Cardiac muscle cell (in vitro differentiated cells and primary cell): ENCODE measurements at regions not wholly inside any gene's neighbourhood (a gene's known extent, or its start where the extent isn't known, plus 50 kb on each side); places are given as distances from the start of the nearest gene placed in this dataset.

Source experiments
- DNase-seq, 2 donors: peaks; one replicate each; pipeline versions ENCODE4 v3.0.0 to v3.0.0-alpha.2; 2010 to 2017; ENCODE audit warnings: low read depth in 1 of 2, low spot score in 1 of 2
- H3K27ac ChIP-seq: fragments of 200-600 bp; sonication (generic); 2 replicates; pipeline ENCODE4 v1.5.1; 2016
- H3K27me3 ChIP-seq: fragments of 200-600 bp; sonication (generic); 2 replicates; pipeline ENCODE4 v1.6.0; 2016; ENCODE audit warnings: control low read depth
- H3K36me3 ChIP-seq: fragments of 200-600 bp; sonication (generic); 2 replicates; pipeline ENCODE4 v1.5.1; 2016; ENCODE audit warnings: control low read depth
- H3K4me1 ChIP-seq: fragments of 200-600 bp; sonication (generic); 2 replicates; pipeline ENCODE4 v1.8.1; 2017; ENCODE audit warnings: low read depth, mild to moderate bottlenecking, mixed run types
- H3K4me3 ChIP-seq: fragments of 200-600 bp; sonication (generic); 2 replicates; pipeline ENCODE4 v1.5.1; 2016; ENCODE audit warnings: mild to moderate bottlenecking
- H3K9me3 ChIP-seq: fragments of 200-600 bp; sonication (generic); 2 replicates; pipeline ENCODE4 v1.5.1; 2017; ENCODE audit warnings: low read depth, mild to moderate bottlenecking, control low read depth
- TF ChIP-seq, protein P1 (sequence below): IDR thresholded peaks from 2 replicates; pipeline ENCODE4 v1.5.1; 2012; ENCODE audit warnings: low read depth, mild to moderate bottlenecking, low read length

DNA sequence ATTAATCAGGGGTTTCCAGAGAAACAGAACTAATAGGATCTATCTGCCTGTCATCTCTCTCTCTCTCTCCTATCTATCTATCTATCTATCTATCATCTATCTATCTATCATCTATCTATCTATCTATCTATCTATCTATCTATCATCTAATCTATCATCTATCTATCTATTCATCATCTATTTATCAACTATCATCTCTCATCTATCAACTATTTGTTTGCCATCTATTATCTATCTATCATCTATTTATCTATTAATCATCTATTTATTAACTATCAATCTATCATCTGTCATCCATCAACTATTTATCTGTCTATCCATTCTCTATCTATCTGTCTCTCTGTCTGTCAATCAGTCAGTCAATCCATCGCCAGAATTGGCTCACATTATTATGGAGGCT lies 70.0 kb upstream of the MRPS6 start:
- no peaks in the 10 kb centered on the region for H3K9me3 ChIP-seq
- DNase-seq, result no peak
- H3K27ac ChIP-seq, result no peak overlapping the region
- no peaks in the 10 kb centered on the region for H3K36me3 ChIP-seq
- TF ChIP-seq, protein P1, sequence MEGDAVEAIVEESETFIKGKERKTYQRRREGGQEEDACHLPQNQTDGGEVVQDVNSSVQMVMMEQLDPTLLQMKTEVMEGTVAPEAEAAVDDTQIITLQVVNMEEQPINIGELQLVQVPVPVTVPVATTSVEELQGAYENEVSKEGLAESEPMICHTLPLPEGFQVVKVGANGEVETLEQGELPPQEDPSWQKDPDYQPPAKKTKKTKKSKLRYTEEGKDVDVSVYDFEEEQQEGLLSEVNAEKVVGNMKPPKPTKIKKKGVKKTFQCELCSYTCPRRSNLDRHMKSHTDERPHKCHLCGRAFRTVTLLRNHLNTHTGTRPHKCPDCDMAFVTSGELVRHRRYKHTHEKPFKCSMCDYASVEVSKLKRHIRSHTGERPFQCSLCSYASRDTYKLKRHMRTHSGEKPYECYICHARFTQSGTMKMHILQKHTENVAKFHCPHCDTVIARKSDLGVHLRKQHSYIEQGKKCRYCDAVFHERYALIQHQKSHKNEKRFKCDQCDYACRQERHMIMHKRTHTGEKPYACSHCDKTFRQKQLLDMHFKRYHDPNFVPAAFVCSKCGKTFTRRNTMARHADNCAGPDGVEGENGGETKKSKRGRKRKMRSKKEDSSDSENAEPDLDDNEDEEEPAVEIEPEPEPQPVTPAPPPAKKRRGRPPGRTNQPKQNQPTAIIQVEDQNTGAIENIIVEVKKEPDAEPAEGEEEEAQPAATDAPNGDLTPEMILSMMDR, result no peak
- no peaks in the 10 kb centered on the region for H3K27me3 ChIP-seq
- H3K4me3 ChIP-seq, result no peak overlapping the region
- H3K4me1 ChIP-seq, result no peaks in the 10 kb centered on the region

- TF ChIP-seq, protein P1, result no peak
- no peak for DNase-seq
- H3K27ac ChIP-seq, result no peak overlapping the region
- H3K27me3 ChIP-seq, result no peaks in the 10 kb centered on the region
- no peak overlapping the region for H3K4me3 ChIP-seq
- no peaks in the 10 kb centered on the region for H3K9me3 ChIP-seq
- no peaks in the 10 kb centered on the region for H3K4me1 ChIP-seq
- no peaks in the 10 kb centered on the region for H3K36me3 ChIP-seq
Measured at GRCh38 chr21:34000375-34000774, 73.0 kb upstream of the MRPS6 start.

DNA sequence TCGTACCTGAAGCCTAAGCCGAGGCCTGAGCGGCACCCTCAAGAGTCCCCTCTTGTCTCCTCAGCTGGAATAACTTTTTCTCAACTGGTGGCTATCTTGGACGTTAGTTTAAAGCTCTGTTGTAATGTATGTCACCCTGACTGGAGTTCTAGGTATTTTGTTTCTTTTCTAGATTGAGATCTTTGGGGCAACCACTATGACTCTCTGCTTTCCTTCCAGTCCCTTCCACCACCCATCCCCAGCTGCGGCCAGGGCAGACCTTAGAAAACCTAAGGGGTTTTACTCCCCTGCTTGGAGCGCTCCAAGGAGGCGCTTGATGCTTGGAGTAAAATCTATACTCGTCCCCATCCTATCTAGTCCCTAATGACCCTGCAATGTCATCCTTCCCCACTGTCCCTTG lies 74.6 kb upstream of the MRPS6 start:
- H3K36me3 ChIP-seq, result no peaks in the 10 kb centered on the region
- H3K9me3 ChIP-seq, result no peaks in the 10 kb centered on the region
- H3K27ac ChIP-seq, result no peak overlapping the region
- DNase-seq, result no peak
- H3K4me1 ChIP-seq, result no peaks in the 10 kb centered on the region
- H3K4me3 ChIP-seq, result no peak overlapping the region
- H3K27me3 ChIP-seq, result no peaks in the 10 kb centered on the region
- TF ChIP-seq, protein P1, result no peak

DNA sequence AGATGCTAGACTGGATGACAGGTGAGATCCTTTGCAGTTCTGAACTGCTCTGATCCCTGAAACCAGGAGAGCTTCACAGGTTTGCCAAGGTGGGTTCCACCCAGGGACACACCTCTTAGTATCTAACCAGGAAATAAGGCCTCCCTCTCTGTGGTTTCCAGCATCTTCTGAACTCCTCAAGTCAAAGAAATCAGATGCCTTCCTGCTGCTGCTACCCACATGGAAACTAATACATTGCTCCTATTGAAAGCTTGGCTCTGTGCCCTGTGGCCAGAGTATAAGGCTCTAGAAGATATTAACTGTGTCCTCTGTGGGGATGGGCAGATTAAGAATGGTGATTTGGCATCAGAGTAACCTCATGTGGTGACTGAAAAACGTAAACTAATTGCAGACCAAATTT lies 75.0 kb upstream of the MRPS6 start:
- H3K36me3 ChIP-seq, result no peaks in the 10 kb centered on the region
- TF ChIP-seq, protein P1, result no peak
- DNase-seq, result no peak
- H3K9me3 ChIP-seq, result no peaks in the 10 kb centered on the region
- no peak overlapping the region for H3K4me3 ChIP-seq
- H3K27me3 ChIP-seq, result no peaks in the 10 kb centered on the region
- no peak overlapping the region for H3K27ac ChIP-seq
- H3K4me1 ChIP-seq, result no peaks in the 10 kb centered on the region

DNA sequence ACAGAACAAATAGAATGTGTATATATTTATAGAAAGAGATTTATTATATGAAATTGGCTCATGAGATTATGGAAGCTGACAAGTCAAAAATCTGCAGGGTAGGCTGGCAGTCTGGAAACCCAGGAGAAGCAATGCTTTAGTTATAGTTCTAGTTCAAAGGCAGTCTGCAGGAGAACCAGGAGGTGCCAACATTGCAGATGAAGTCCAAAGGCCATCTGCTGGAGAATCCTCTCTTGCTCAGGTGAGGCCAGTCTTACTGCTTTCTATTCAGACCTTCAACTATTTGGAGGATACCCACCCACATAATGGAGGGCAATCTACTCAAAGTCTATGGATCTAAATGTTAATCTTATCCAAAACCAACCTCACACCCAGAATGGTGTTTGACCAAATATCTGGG lies 75.9 kb upstream of the MRPS6 start:
- Histone ChIP-seq H3K4me1 (no peaks in the 10 kb centered on the region), H3K4me3 (no peak overlapping the region), H3K9me3 (no peaks in the 10 kb centered on the region), H3K27me3 (no peaks in the 10 kb centered on the region), H3K36me3 (no peaks in the 10 kb centered on the region), H3K27ac (no peak overlapping the region)
- no peak for DNase-seq
- TF ChIP-seq, protein P1, result no peak

- H3K4me3 ChIP-seq, result no peak overlapping the region
- DNase-seq, result no peak
- no peak overlapping the region for H3K27ac ChIP-seq
- H3K27me3 ChIP-seq, result no peaks in the 10 kb centered on the region
- H3K36me3 ChIP-seq, result no peaks in the 10 kb centered on the region
- TF ChIP-seq, protein P1, result no peak
- H3K4me1 ChIP-seq, result no peaks in the 10 kb centered on the region
- no peaks in the 10 kb centered on the region for H3K9me3 ChIP-seq
Measured at GRCh38 chr21:33994373-33994772, 78.8 kb upstream of the ATP5PO start.
